Peyer's patch (tissue), 4 donors: ENCODE measurements at regions not wholly inside any gene's neighbourhood (a gene's known extent, or its start where the extent isn't known, plus 50 kb on each side); places are given as distances from the start of the nearest gene placed in this dataset.

Experiments used
- DNase-seq, 3 donors: peaks; one replicate each; pipeline ENCODE4 v3.0.0-alpha.2; 2017 to 2019
- H3K27ac ChIP-seq, 4 donors: fragments of 200-600 bp; sonication (generic); one replicate each; pipeline ENCODE4 v1.5.1; 2016 to 2019
- H3K27me3 ChIP-seq, 2 donors: fragments of 200-600 bp; sonication (generic); one replicate each; pipeline ENCODE4 v1.5.1; 2019
- H3K36me3 ChIP-seq, 3 donors: fragments of 200-600 bp; sonication (generic); one replicate each; pipeline ENCODE4 v1.5.1; 2016 to 2019
- H3K4me1 ChIP-seq, 4 donors: fragments of 200-600 bp; sonication (generic); one replicate each; pipeline ENCODE4 v1.5.1; 2016 to 2019
- H3K4me3 ChIP-seq, 4 donors: fragments of 200-600 bp; sonication (generic); 1 replicate in 3 of 4; 2 replicates in 1 of 4; pipeline ENCODE4 v1.5.1; 2016 to 2019; ENCODE audit warnings: mild to moderate bottlenecking in 1 of 4
- H3K9me3 ChIP-seq, 4 donors: fragments of 200-600 bp; sonication (generic); one replicate each; pipeline ENCODE4 v1.5.1; 2016 to 2019; ENCODE audit warnings: mild to moderate bottlenecking in 1 of 4
- POLR2A ChIP-seq, 2 donors: fragments of 450-650 bp; IDR thresholded peaks; one replicate each; pipeline ENCODE4 v1.5.1; 2017; ENCODE audit warnings: antibody characterized with exemption in 2 of 2, mild to moderate bottlenecking in 2 of 2, moderate library complexity in 2 of 2
- TF ChIP-seq, protein P1 (sequence below), 6 experiments: fragments of 450-650 bp in 4 of 6; fragments of 200-600 bp in 2 of 6; sonication (generic) in 1 of 6; IDR thresholded peaks; one replicate each; pipeline ENCODE4 v1.5.1; 2017 to 2019; ENCODE audit warnings: antibody characterized with exemption in 6 of 6, mild to moderate bottlenecking in 3 of 6, moderate library complexity in 1 of 6

DNA sequence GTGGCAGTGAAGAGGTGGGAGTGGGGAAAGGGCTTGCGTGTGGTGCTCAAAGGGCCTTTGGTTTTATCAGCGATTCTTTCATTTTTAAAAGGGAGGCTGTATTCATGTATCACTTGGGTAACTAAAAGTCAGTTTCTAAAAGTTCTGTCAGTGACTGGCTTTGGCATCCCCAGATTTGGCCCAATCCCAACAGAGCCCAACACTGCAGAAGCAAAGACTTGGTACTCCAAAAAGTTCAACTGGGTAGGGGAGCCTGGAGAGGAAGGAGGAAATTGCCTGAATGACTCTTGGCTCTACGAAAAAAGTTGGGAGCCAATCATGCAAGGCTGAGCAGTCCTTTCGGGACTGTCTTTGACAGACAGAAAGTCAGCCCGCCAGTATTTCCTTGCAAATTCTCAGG is 54.5 kb upstream of the COL13A1 start:
- TF ChIP-seq, protein P1, sequence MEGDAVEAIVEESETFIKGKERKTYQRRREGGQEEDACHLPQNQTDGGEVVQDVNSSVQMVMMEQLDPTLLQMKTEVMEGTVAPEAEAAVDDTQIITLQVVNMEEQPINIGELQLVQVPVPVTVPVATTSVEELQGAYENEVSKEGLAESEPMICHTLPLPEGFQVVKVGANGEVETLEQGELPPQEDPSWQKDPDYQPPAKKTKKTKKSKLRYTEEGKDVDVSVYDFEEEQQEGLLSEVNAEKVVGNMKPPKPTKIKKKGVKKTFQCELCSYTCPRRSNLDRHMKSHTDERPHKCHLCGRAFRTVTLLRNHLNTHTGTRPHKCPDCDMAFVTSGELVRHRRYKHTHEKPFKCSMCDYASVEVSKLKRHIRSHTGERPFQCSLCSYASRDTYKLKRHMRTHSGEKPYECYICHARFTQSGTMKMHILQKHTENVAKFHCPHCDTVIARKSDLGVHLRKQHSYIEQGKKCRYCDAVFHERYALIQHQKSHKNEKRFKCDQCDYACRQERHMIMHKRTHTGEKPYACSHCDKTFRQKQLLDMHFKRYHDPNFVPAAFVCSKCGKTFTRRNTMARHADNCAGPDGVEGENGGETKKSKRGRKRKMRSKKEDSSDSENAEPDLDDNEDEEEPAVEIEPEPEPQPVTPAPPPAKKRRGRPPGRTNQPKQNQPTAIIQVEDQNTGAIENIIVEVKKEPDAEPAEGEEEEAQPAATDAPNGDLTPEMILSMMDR (IDR thresholded peaks at IDR 0.05): no peak
- TF ChIP-seq POLR2A (IDR thresholded peaks at IDR 0.05): no peak
- no peaks in the 10 kb centered on the region for H3K36me3 ChIP-seq
- H3K9me3 ChIP-seq: no peaks in the 10 kb centered on the region
- DNase-seq: no peak
- no peak overlapping the region for H3K27ac ChIP-seq
- H3K4me1 ChIP-seq: no peaks in the 10 kb centered on the region
- H3K4me3 ChIP-seq: no peak overlapping the region
- no peaks in the 10 kb centered on the region for H3K27me3 ChIP-seq

DNA sequence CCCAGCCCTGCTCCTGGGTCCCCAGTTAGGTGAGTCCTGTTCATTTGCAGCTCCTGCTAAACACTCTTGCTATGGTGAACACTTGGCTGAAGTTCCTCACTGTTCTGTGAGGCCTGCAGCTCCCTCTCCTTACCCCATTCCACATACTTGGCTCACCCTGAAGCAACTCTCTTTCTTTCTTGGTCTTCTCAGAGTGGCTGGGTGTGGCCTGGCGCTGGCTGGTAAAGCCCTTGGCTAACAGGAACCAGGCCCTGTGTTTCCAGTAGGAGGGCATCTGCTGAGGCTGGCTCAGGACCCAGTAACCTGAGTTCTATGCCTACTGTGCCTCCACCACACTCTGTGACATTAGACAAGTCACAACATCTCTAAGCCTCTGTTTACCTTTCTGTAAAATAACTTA is 53.1 kb upstream of the COL13A1 start:
- Histone ChIP-seq H3K27ac (no peak overlapping the region), H3K4me3 (no peak overlapping the region), H3K27me3 (no peaks in the 10 kb centered on the region), H3K4me1 (no peaks in the 10 kb centered on the region), H3K9me3 (no peaks in the 10 kb centered on the region), H3K36me3 (no peaks in the 10 kb centered on the region)
- no peak for DNase-seq
- TF ChIP-seq, protein P1 (IDR thresholded peaks at IDR 0.05): no peak
- no peak for TF ChIP-seq POLR2A (IDR thresholded peaks at IDR 0.05)

- H3K9me3 ChIP-seq: no peaks in the 10 kb centered on the region
- H3K27me3 ChIP-seq: no peaks in the 10 kb centered on the region
- no peaks in the 10 kb centered on the region for H3K36me3 ChIP-seq
- no peak overlapping the region for H3K4me3 ChIP-seq
- H3K4me1 ChIP-seq: no peaks in the 10 kb centered on the region
- no peak for DNase-seq
- TF ChIP-seq, protein P1 (IDR thresholded peaks at IDR 0.05): no peak
- no peak for TF ChIP-seq POLR2A (IDR thresholded peaks at IDR 0.05)
- H3K27ac ChIP-seq: no peak overlapping the region
Observed at GRCh38 chr10:69749178-69750010, 52.3 kb upstream of the COL13A1 start.

DNA sequence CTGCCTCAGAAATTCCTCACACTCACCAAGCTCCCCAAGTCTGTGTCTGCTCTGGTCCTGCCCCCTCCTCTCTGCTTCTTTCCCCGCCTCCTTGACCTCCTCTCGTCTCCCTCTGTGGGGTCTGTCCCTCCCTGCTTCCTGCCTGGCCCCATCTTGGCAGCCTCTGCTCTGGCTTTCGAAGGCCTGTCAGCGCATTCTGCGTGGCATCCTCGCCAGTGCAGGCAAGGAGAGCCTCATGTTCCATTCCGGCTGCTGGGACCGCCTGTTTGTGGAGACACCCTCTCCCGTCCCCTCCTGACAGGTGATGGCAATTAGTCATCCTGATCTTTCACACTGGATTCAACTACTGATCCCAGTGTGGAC is 51.7 kb upstream of the COL13A1 start:
- no peak for DNase-seq
- H3K27me3 ChIP-seq: no peaks in the 10 kb centered on the region
- no peaks in the 10 kb centered on the region for H3K4me1 ChIP-seq
- TF ChIP-seq, protein P1 (IDR thresholded peaks at IDR 0.05): no peak
- no peak for TF ChIP-seq POLR2A (IDR thresholded peaks at IDR 0.05)
- no peak overlapping the region for H3K4me3 ChIP-seq
- no peaks in the 10 kb centered on the region for H3K9me3 ChIP-seq
- H3K36me3 ChIP-seq: no peaks in the 10 kb centered on the region
- no peak overlapping the region for H3K27ac ChIP-seq

DNA sequence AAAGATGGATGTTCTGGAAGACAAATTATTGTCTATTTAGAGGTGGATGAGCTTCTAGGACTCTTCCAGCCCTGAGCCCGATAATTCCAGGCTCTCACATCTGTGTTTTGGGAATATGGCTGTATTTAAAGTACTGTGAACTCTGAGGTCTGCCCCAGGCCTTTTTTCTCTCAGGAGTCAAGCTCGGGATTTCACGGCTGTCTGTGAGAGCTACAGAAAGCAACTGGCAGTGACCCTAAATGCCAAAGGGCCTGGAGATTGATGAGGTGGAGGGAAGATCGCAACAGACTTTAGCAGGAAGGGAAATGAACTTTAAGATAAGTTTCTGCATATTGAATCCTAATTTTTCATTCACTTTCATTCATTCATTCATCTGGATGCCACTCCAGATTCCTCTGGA is 51.0 kb upstream of the COL13A1 start:
- Histone ChIP-seq H3K36me3 (no peaks in the 10 kb centered on the region), H3K4me1 (no peaks in the 10 kb centered on the region), H3K9me3 (no peaks in the 10 kb centered on the region), H3K27ac (no peak overlapping the region), H3K4me3 (no peak overlapping the region), H3K27me3 (no peaks in the 10 kb centered on the region)
- no peak for DNase-seq
- TF ChIP-seq POLR2A (IDR thresholded peaks at IDR 0.05): no peak
- TF ChIP-seq, protein P1 (IDR thresholded peaks at IDR 0.05): no peak
